ENCODE measurements at regions not wholly inside any gene's neighbourhood (a gene's known extent, or its start where the extent isn't known, plus 50 kb on each side); places are given as distances from the start of the nearest gene placed in this dataset.
A peak's percentile ranks its signal among the peaks of the same experiment; 100 is the strongest.

GRCh38 chr17:70820276-70820675 lies 650.9 kb downstream of the KCNJ2 start:
- peak; percentile 82 for DNase-seq

- no peak for DNase-seq
Observed at GRCh38 chr17:70825321-70826125, 656.2 kb downstream of the KCNJ2 start.

- DNase-seq, result peak; percentile 44
Observed at GRCh38 chr17:70829876-70830275, 660.5 kb downstream of the KCNJ2 start.

GRCh38 chr17:70834039-70834438 lies 664.7 kb downstream of the KCNJ2 start:
- no peak for DNase-seq

GRCh38 chr17:70848785-70849184 lies 679.5 kb downstream of the KCNJ2 start:
- peak; percentile 48 for DNase-seq

- peak; percentile 83 for DNase-seq
Observed at GRCh38 chr17:70855401-70856054, 686.2 kb downstream of the KCNJ2 start.

- no peak for DNase-seq
Observed at GRCh38 chr17:70857351-70857750, 688.0 kb downstream of the KCNJ2 start.

GRCh38 chr17:70859829-70860228 lies 690.5 kb downstream of the KCNJ2 start:
- no peak for DNase-seq

GRCh38 chr17:70862295-70862694 lies 693.0 kb downstream of the KCNJ2 start:
- no peak for DNase-seq

- DNase-seq, result no peak
Observed at GRCh38 chr17:70863436-70864248, 694.3 kb downstream of the KCNJ2 start.

GRCh38 chr17:70865993-70866804 lies 696.9 kb downstream of the KCNJ2 start:
- no peak for DNase-seq

- no peak for DNase-seq
Observed at GRCh38 chr17:70868149-70868548, 698.8 kb downstream of the KCNJ2 start.

GRCh38 chr17:70869402-70870085 lies 700.2 kb downstream of the KCNJ2 start:
- no peak for DNase-seq

- no peak for DNase-seq
Observed at GRCh38 chr17:70871180-70871818, 702.0 kb downstream of the KCNJ2 start.

GRCh38 chr17:70872103-70872502 lies 702.8 kb downstream of the KCNJ2 start:
- DNase-seq, result no peak

GRCh38 chr17:70875729-70876310 lies 706.5 kb downstream of the KCNJ2 start:
- DNase-seq, result no peak

GRCh38 chr17:70878879-70879278 lies 709.5 kb downstream of the KCNJ2 start:
- DNase-seq, result no peak

GRCh38 chr17:70879401-70879800 lies 710.1 kb downstream of the KCNJ2 start:
- no peak for DNase-seq

- no peak for DNase-seq
Observed at GRCh38 chr17:70881093-70881492, 711.8 kb downstream of the KCNJ2 start.

- no peak for DNase-seq
Observed at GRCh38 chr17:70882504-70882903, 713.2 kb downstream of the KCNJ2 start.

- DNase-seq, result no peak
Observed at GRCh38 chr17:70886648-70887047, 717.3 kb downstream of the KCNJ2 start.
